NCI-H1694 (cell line): ENCODE measurements at regions not wholly inside any gene's neighbourhood (a gene's known extent, or its start where the extent isn't known, plus 50 kb on each side); places are given as distances from the start of the nearest gene placed in this dataset.
"Not testable (repeated sequence)": the region's sequence is repeated elsewhere in the genome, so short reads cannot be mapped to it uniquely, and the experiment has no call there.

Experiments
- DNase-seq: peaks from one replicate; lab custom pipeline; 2025; lab: John Stamatoyannopoulos, UW

GRCh38 chr14:35938770-35939169 lies 112.6 kb downstream of the BRMS1L start:
- no peak for DNase-seq

GRCh38 chr14:35934499-35934898 lies 108.4 kb downstream of the BRMS1L start:
- DNase-seq: no peak

GRCh38 chr14:35932659-35933159 lies 106.6 kb downstream of the BRMS1L start:
- no peak for DNase-seq

GRCh38 chr14:35932136-35932535 lies 106.0 kb downstream of the BRMS1L start:
- DNase-seq: no peak

DNA sequence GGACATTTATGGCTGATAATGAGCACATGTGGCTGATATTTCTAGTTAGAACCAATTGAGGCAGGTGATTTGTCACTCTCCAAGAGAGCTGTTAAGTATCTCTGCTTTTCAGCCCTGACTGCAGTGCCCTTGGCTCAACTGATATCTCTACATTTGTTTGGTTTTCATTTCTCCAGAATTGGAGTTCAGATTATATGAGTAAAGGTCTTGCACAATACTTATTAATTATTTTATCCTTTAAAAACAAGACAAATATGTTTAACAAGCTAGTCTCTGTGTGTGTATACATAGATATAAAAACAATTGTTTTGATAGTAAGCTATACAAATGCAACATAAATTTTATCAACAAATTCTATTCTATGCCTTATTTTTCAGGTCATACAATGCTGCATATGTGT lies 105.2 kb downstream of the BRMS1L start:
- no peak for DNase-seq

DNA sequence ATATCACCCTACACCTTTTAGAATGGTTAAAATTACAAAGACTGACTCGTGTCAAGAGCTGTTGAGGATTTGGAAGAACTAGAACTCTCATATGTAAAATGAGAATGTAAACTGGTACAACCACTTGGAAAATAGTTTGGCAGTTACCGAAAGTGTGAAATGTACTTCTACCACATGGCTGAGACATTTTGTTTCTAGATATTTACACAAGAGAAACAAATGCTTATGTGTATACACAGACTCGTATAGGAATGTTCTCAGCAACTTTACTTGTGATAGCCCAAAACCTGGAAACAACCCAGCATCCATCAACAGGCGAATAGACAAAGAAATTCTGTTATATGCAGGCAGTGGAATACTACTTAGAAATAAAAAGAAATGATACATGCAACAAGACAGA lies 103.0 kb downstream of the BRMS1L start:
- no peak for DNase-seq

DNA sequence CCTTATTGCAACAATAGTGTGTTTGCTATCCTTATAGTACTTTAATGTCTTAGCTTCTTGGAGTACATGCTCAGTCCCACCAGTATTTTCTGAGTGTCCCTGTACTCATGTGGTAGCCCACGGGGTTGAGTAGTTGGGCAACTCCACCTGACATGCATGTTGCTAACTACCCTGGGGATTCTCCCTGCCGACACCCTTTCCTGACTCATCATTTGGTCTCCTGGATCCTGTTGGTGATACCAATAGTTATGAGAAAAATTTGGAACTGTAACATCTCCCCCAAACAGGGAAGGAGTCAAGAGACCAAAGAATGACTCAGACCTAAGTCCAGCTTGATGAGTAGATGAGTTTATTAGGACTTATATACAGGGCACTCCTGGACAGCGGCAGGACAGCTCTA lies 101.6 kb downstream of the BRMS1L start:
- DNase-seq: no peak

- DNase-seq: no peak
Observed at GRCh38 chr14:35925319-35925718, 99.2 kb downstream of the BRMS1L start.

DNA sequence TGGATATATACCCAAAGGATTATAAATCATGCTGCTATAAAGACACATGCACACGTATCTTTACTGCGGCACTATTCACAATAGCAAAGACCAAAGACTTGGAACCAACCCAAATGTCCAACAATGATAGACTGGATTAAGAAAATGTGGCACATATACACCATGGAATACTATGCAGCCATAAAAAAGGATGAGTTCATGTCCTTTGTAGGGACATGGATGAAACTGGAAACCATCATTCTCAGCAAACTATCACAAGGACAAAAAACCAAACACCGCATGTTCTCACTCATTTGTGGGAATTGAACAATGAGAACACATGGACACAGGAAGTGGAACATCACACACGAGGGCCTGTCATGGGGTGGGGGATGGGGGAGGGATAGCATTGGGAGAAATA lies 96.5 kb downstream of the BRMS1L start:
- DNase-seq: not testable (repeated sequence)

DNA sequence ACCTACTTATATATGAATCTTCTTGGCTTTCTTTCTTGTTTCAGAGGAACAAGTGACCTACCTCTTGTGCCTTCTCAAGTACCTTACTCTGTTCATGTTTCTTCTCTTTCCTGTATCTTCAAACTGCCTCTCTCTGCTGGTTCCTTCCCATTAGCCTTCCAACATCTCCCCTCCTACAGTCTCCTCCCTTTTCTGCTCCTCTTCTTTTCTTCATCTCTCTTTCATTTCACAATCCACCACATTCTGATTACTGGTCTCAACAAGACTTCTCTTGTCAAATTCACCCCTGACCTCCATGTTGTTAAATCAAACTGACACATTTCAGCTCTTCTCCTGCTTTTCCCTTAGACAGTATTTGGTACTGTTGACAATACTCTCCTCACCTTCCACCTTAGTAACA lies 95.6 kb downstream of the BRMS1L start:
- DNase-seq: no peak
